Ureter (tissue), 1 donor: ENCODE measurements at regions not wholly inside any gene's neighbourhood (a gene's known extent, or its start where the extent isn't known, plus 50 kb on each side); places are given as distances from the start of the nearest gene placed in this dataset.
"Not testable (repeated sequence)": the region's sequence is repeated elsewhere in the genome, so short reads cannot be mapped to it uniquely, and the experiment has no call there.

Experiments used
- DNase-seq: peaks from one replicate; pipeline ENCODE4 v3.0.0-alpha.2; 2020; ENCODE audit warnings: low spot score
- donor health status: DM: yes; HTN: yes; CAD: no.

- DNase-seq, result not testable (repeated sequence)
These were observed 199.6 kb downstream of the USP22 start for GRCh38 chr17:20843261-20843660.

GRCh38 chr17:20843799-20844553 is 198.8 kb downstream of the USP22 start:
- DNase-seq, result not testable (repeated sequence)

- DNase-seq, result not testable (repeated sequence)
These were observed 193.9 kb downstream of the USP22 start for GRCh38 chr17:20848869-20849443.

GRCh38 chr17:20851591-20852238 is 191.1 kb downstream of the USP22 start:
- DNase-seq, result not testable (repeated sequence)

- no peak for DNase-seq
These were observed 190.4 kb downstream of the USP22 start for GRCh38 chr17:20852239-20852989.

- DNase-seq, result no peak
These were observed 189.8 kb downstream of the USP22 start for GRCh38 chr17:20852990-20853370.

GRCh38 chr17:20855910-20856470 is 186.8 kb downstream of the USP22 start:
- DNase-seq, result not testable (repeated sequence)

- not testable (repeated sequence) for DNase-seq
These were observed 176.2 kb downstream of the USP22 start for GRCh38 chr17:20866444-20867209.

GRCh38 chr17:20867436-20867937 is 175.3 kb downstream of the USP22 start:
- DNase-seq, result not testable (repeated sequence)

GRCh38 chr17:20867938-20868661 is 174.7 kb downstream of the USP22 start:
- DNase-seq, result not testable (repeated sequence)

GRCh38 chr17:20868662-20869007 is 174.2 kb downstream of the USP22 start:
- not testable (repeated sequence) for DNase-seq

GRCh38 chr17:20873173-20873572 is 169.6 kb downstream of the USP22 start:
- DNase-seq, result not testable (repeated sequence)

- not testable (repeated sequence) for DNase-seq
These were observed 169.0 kb downstream of the USP22 start for GRCh38 chr17:20873688-20874328.

GRCh38 chr17:20877384-20877783 is 165.4 kb downstream of the USP22 start:
- not testable (repeated sequence) for DNase-seq

GRCh38 chr17:20890338-20890737 is 152.5 kb downstream of the USP22 start:
- no peak for DNase-seq

GRCh38 chr17:20895426-20895825 is 147.4 kb downstream of the USP22 start:
- DNase-seq, result not testable (repeated sequence)

GRCh38 chr17:20896153-20896649 is 146.6 kb downstream of the USP22 start:
- peak; percentile 58 for DNase-seq

- not testable (repeated sequence) for DNase-seq
These were observed 144.1 kb downstream of the USP22 start for GRCh38 chr17:20898726-20899125.

- not testable (repeated sequence) for DNase-seq
These were observed 140.3 kb downstream of the USP22 start for GRCh38 chr17:20902496-20902895.
